Aorta (tissue), 5 donors: ENCODE measurements at regions not wholly inside any gene's neighbourhood (a gene's known extent, or its start where the extent isn't known, plus 50 kb on each side); places are given as distances from the start of the nearest gene placed in this dataset.

Experiments
- ATAC-seq: fragments of 200-7000 bp; cut with Tn5 transposase; one replicate; pipeline ENCODE4 v1.9.1; 2022; ENCODE audit warnings: moderate library complexity; ENCODE audit not compliant: low FRiP score
- DNase-seq, 2 donors: peaks; one replicate each; pipeline ENCODE4 v3.0.0-alpha.2; 2020
- H3K27ac ChIP-seq, 2 donors: one replicate each; pipeline ENCODE4 v1.5.1; 2013; ENCODE audit warnings: low read length in 2 of 2, mild to moderate bottlenecking in 2 of 2, moderate library complexity in 2 of 2, control low read depth in 1 of 2, inconsistent platforms in 1 of 2, low read depth in 1 of 2
- H3K27me3 ChIP-seq, 2 donors: one replicate each; pipeline ENCODE4 v1.6.1; 2013; ENCODE audit warnings: control low read depth in 1 of 2, low read length in 1 of 2, mild to moderate bottlenecking in 1 of 2, moderate library complexity in 1 of 2; ENCODE audit not compliant: insufficient read depth in 2 of 2, control insufficient read depth in 1 of 2
- H3K36me3 ChIP-seq, 2 donors: one replicate each; pipeline ENCODE4 v1.6.1; 2013; ENCODE audit warnings: control low read depth in 1 of 2, low read length in 1 of 2, mild to moderate bottlenecking in 1 of 2; ENCODE audit not compliant: insufficient read depth in 2 of 2, control insufficient read depth in 1 of 2
- H3K4me1 ChIP-seq, 2 donors: one replicate each; pipeline ENCODE4 v1.6.1; 2013; ENCODE audit warnings: low read length in 2 of 2, control low read depth in 1 of 2, mild to moderate bottlenecking in 1 of 2, moderate library complexity in 1 of 2; ENCODE audit not compliant: insufficient read depth in 2 of 2, control insufficient read depth in 1 of 2
- H3K4me3 ChIP-seq, 2 donors: one replicate each; pipeline ENCODE4 v1.5.1; 2013; ENCODE audit warnings: low read length in 2 of 2, control low read depth in 1 of 2, mild to moderate bottlenecking in 1 of 2
- H3K9me3 ChIP-seq: one replicate; pipeline ENCODE4 v1.6.1; 2013; ENCODE audit warnings: mild to moderate bottlenecking, low read length; ENCODE audit not compliant: control insufficient read depth
- WGBS, 2 donors: extraction: QIAGEN DNeasy Blood & Tissue Kit; methylation state at CpG; one replicate each; pipeline ENCODE4 v1.1.7; 2013; 5-methylcytosine and 5-hydroxymethylcytosine counted together
- intact Hi-C, 2 donors: fragments of 100-400 bp; cut with DNase I; formaldehyde crosslinking; loops; one replicate each; pipeline versions ENCODE4 v1.14.2 to v1.15.0; 2022
- donor health status: healthy with polysubstance abuse.
- donor health status: Bipolar disorder and iron deficiency.
- donor health status: DM: no; HTN: no; CAD: no.
- donor health status: DM: no; HTN: no; CAD: no.
- donor health status: DM: yes; HTN: yes; CAD: no.

DNA sequence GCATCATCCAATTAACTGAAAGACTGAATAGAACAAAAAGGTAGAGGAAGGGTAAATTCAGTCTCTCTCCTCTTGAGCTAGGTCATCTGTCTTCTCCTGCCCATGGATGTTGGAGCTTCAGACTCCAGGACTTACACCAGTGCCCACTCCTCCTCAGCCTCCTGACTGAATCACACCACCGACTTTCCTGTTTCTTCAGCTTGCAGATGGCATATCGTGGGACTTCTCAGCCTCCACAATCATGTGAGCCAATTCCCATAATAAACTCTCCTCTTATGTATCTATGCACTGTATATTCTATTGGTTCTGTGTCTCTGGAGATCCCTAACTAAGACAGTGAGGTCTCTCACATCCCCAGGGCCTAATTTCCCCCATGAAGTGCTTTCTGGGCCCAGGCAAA lies 140.4 kb downstream of the CD47 start:
- Histone ChIP-seq H3K27ac (no peak overlapping the region), H3K4me1 (no peaks in the 10 kb centered on the region), H3K4me3 (no peak overlapping the region), H3K27me3 (no peaks in the 10 kb centered on the region), H3K36me3 (no peaks in the 10 kb centered on the region), H3K9me3 (no peaks in the 10 kb centered on the region)
- WGBS, 2 donors = 91 to 97% methylated on average over 2 of the region's 2 CpGs
- intact Hi-C loops = loop anchor here in 1 of 2 donors (10.0 kb wide), 1 partner anchor 254 kb away; no protein-coding TSS in a partner anchor
- no peak for ATAC-seq
- DNase-seq = no peak

DNA sequence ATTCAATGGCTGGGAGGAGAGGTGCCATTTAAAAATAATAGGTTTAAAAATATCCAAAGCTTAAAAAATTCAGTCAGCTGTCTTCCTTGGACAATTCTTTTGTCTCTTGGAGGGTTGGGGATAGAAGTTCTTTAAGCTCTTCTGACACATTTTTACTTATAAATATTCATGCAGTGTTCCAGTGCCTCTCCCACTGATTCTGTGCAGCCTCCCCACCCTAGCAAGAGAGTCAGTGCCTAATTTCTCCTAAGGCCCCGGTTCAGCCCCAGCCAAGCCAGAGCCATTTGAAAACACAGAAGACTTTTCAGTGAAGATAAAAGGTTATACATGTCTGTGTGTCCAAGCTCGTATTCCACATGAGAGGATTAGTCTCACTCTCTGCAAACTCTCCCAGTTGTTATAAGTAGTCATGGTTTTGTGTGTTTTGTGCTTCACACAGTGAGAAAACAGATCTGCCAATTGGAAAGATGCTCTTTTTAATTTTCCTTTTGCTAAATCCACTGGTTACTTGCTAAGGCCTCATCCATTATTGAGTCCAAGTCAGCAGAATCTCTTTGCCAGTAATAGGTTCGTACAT lies 141.3 kb downstream of the CD47 start:
- intact Hi-C loops = no loop called here
- 98% methylated on average over 3 of the region's 3 CpGs for WGBS, 2 donors

DNA sequence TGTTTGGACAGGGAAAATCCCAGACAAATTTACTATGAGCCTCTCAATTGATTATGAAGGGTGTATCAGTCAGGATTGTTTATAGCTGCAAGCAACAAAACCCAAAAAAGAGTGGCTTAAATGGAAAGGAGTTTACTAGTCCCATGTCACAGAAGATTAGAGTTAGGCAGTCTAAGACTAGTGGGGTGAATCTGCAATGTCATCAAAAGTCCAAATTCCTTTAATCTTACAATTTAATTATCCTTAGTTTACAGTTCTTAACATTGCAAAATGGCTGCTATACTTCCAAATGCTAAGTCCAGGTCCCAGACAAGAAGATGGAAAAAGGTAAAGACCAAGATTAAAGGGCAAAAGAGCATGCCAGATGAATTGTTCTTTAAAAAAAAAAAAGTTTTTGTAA lies 143.6 kb downstream of the CD47 start:
- H3K27me3 ChIP-seq = no peaks in the 10 kb centered on the region
- H3K27ac ChIP-seq = no peak overlapping the region
- H3K4me1 ChIP-seq = no peaks in the 10 kb centered on the region
- DNase-seq (no peak), ATAC-seq (no peak)
- H3K4me3 ChIP-seq = no peak overlapping the region
- H3K36me3 ChIP-seq = no peaks in the 10 kb centered on the region
- intact Hi-C loops = no loop called here
- no peaks in the 10 kb centered on the region for H3K9me3 ChIP-seq

More for the DNA sequence above, 141.3 kb downstream of the CD47 start:
- Histone ChIP-seq H3K27me3 (no peaks in the 10 kb centered on the region), H3K36me3 (no peaks in the 10 kb centered on the region), H3K4me1 (no peaks in the 10 kb centered on the region), H3K4me3 (no peak overlapping the region), H3K9me3 (no peaks in the 10 kb centered on the region), H3K27ac (no peak overlapping the region)
- ATAC-seq (no peak), DNase-seq (no peak)

DNA sequence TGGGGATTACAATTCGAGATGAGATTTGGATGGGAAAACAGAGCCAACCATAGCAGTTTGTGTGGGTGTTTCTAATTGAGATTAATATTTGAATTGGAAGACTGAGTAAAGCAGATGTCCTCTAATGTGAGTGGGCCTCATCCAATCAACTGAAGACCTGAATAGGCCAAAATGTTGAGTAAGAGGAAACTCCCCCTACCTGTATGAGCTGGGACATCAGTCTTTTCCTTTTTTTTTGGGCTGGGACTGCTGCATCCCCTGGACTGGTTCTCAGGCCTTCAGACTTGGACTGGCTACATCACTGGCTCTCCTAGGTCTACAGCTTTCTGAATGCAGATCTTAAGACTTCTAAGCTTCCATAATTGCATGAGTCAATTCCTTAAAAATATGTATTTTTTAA lies 144.1 kb downstream of the CD47 start:
- H3K9me3 ChIP-seq = no peaks in the 10 kb centered on the region
- no peaks in the 10 kb centered on the region for H3K27me3 ChIP-seq
- no peak overlapping the region for H3K4me3 ChIP-seq
- ATAC-seq (no peak), DNase-seq (no peak)
- no peak overlapping the region for H3K27ac ChIP-seq
- H3K36me3 ChIP-seq = no peaks in the 10 kb centered on the region
- intact Hi-C loops = no loop called here
- WGBS, 2 donors = 86 to 95% methylated on average over 1 of the region's 1 CpG
- H3K4me1 ChIP-seq = no peaks in the 10 kb centered on the region

DNA sequence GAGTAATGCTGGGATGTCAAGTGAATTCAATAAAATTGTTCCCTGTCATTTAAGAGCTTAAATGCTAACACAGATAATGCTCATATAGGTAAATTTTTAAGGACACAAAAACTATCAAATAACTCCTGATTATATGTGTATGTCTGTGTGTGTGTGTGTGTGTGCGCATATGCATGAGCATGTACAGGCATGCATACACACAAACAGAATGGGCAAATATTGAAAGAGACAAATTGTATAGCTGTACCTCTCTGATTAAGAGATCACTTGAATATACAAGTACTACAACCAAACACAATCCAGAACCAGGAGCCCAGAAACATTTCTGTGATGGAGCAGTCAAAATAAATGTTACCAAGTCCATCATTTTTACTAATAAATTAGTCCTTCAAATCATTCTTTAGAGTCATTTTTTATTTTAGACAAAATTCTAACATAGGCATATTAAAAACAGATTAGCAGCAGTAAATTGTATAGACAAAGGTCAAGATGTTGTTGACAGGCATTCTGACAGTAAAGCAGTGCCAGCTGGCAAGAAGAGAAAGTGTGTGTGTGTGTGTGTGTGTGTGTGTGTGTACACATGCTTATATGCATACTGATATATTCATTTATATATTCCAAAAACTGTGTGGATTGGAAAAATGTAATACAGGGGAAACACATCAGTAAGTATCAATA lies 145.3 kb downstream of the CD47 start:
- Histone ChIP-seq H3K27me3 (no peaks in the 10 kb centered on the region), H3K4me3 (no peak overlapping the region), H3K9me3 (no peaks in the 10 kb centered on the region), H3K36me3 (no peaks in the 10 kb centered on the region), H3K4me1 (no peaks in the 10 kb centered on the region), H3K27ac (no peak overlapping the region)
- DNase-seq (no peak), ATAC-seq (no peak)
- intact Hi-C loops = no loop called here
- 97 to 98% methylated on average over 1 of the region's 1 CpG for WGBS, 2 donors

DNA sequence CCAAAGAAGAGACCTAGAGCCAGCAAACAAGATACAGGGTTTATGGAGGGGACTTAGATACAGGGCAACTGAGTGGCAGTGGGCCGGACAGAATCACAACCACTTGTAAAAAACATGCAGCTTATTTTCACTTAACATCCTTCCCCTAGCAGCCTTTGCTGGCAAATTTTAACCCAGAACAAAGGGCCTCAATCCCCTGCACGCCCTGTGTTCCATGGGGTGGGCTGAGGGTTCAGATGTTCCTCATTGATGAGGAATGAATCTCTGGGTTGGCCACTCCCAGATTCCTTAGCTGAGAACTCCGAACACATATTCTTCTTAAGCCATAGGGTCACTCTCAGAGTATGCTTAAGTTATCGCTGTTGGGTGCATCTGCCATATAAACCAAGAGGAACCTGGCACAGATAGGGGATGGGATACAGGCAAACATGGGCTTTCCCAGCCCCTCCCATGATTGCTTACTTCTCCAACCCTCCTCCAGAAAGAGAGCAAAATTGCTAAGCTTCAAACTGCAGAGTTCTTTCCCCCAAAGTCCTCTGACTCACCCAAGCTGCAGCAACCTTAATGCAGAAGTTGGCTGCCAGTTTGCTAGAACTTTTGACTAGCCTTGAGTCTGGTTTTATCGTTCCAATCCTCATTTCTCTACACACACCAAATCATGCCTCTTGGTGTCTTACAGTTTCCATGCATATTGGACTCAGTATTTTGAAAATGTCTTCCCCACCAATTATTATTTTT lies 146.9 kb downstream of the CD47 start:
- ATAC-seq = peak; percentile 58
- Histone ChIP-seq H3K27me3 (no peaks in the 10 kb centered on the region), H3K4me1 (no peaks in the 10 kb centered on the region), H3K27ac (no peak overlapping the region), H3K9me3 (no peaks in the 10 kb centered on the region), H3K4me3 (no peak overlapping the region), H3K36me3 (no peaks in the 10 kb centered on the region)
- 85 to 86% methylated on average over 5 of the region's 5 CpGs for WGBS, 2 donors
- no peak for DNase-seq
- intact Hi-C loops = no loop called here

DNA sequence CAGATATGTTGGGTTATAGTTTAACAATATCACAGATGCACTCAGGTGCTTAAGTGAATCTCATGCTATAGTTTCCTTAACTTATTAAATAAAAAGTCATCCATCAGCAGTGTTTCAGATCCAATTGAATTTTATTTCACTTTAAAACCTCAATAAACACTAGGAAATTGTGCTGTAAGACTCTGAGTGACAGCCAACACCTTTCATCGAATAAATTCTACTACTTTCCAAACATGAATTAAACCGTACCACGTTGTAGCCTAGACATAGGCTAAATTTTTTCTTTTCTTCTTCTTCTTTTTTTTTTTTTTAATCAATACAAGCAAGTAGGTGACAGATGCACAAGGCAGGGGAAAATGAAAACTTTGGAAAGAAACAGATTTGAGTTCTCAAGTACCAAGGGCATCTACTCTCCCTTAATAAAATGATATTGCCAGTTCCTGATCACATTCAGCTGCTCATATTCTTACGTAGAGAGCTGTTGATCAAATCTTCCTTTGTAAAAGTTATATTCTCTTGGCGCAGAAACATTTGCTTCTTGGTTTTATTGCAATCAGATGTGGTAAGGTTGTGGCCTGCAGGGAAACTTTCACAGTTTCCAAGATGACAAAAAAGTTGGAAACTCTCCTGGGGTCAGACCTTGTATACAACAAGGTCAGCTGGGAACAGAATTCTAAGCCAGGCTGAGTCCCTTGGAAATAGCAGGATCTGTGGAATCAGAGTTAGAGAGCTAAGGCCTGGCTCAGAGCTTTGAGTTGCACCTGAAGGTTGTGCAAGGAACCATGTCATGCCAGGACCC lies 147.7 kb downstream of the CD47 start:
- Histone ChIP-seq H3K9me3 (no peaks in the 10 kb centered on the region), H3K27me3 (no peaks in the 10 kb centered on the region), H3K4me3 (no peak overlapping the region), H3K36me3 (no peaks in the 10 kb centered on the region), H3K27ac (no peak overlapping the region), H3K4me1 (no peaks in the 10 kb centered on the region)
- DNase-seq = no peak
- 89 to 95% methylated on average over 5 of the region's 5 CpGs for WGBS, 2 donors
- no peak for ATAC-seq
- intact Hi-C loops = no loop called here

DNA sequence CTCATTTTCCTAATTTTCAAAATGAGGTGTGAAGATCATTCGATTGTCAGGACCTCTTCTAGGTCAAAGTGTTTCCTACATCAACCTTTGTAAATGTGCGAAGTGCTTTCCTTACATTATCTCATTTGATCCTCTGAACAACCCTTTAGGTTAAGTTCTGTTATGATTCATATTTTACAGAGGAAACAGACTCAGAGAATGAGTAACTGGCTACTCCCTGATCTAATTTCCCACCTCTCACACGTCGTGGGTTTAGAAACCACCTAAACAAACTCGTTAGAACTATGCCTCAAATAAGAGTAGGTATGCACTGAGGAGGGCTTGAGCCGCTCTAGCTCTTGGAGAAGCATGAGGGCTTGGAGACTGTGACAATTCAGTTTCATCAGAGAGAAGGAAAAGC lies 148.6 kb downstream of the CD47 start:
- intact Hi-C loops = no loop called here
- Histone ChIP-seq H3K9me3 (no peaks in the 10 kb centered on the region), H3K4me1 (no peaks in the 10 kb centered on the region), H3K4me3 (no peak overlapping the region), H3K27ac (no peak overlapping the region), H3K27me3 (no peaks in the 10 kb centered on the region), H3K36me3 (no peaks in the 10 kb centered on the region)
- DNase-seq (no peak), ATAC-seq (no peak)
- WGBS, 2 donors = 70 to 79% methylated on average over 6 of the region's 6 CpGs
